ENCODE measurements at regions not wholly inside any gene's neighbourhood (a gene's known extent, or its start where the extent isn't known, plus 50 kb on each side); places are given as distances from the start of the nearest gene placed in this dataset.

DNA sequence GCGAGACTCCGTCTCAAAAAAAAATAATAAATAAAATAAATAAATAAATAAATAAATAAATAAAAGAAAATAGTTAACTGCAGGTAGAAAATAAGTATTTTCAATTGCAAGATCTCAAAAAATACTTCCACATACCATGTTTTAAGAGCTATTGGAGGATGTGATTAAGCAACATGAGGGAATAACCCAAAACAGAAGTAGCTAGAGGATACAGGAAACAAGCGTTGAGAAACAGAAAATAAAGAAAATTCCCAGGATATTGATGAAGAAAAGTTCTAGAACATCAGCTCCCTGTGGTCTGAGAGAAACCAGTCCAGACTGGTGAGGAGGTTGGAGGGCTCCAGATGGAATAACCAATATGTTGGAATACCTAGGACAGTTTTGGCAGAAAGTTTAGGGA is 57.3 kb upstream of the RND3 start:
- TF ChIP-seq REST (IDR thresholded peaks at IDR 0.05; ENCODE audit: low read depth), result no peak
- no peak for TF ChIP-seq CREB1 (IDR thresholded peaks at IDR 0.05; ENCODE audit: low read depth)
- no peak for TF ChIP-seq ZBTB7A (IDR thresholded peaks at IDR 0.05; ENCODE audit: low read depth)
- TF ChIP-seq FOXM1 (IDR thresholded peaks at IDR 0.05; ENCODE audit: borderline replicate concordance, low read depth), result no peak

- no peak for TF ChIP-seq REST (IDR thresholded peaks at IDR 0.05; ENCODE audit: low read depth)
- no peak for TF ChIP-seq NFIC (IDR thresholded peaks at IDR 0.05)
- no peak for TF ChIP-seq USF1 (IDR thresholded peaks at IDR 0.05)
- no peak for TF ChIP-seq EP300 (IDR thresholded peaks at IDR 0.05; ENCODE audit: borderline replicate concordance)
- no peak for TF ChIP-seq FOXM1 (IDR thresholded peaks at IDR 0.05; ENCODE audit: borderline replicate concordance, low read depth)
Observed at GRCh38 chr2:150542692-150543091, 55.2 kb upstream of the RND3 start.

GRCh38 chr2:150542172-150542571 is 54.7 kb upstream of the RND3 start:
- TF ChIP-seq RAD21 (IDR thresholded peaks at IDR 0.05; ENCODE audit: low read depth) (no peak), USF1 (IDR thresholded peaks at IDR 0.05) (no peak), CREB1 (IDR thresholded peaks at IDR 0.05; ENCODE audit: low read depth) (no peak), MAX (IDR thresholded peaks at IDR 0.05) (no peak), NFIC (IDR thresholded peaks at IDR 0.05) (no peak), ZBTB7A (IDR thresholded peaks at IDR 0.05; ENCODE audit: low read depth) (no peak), CEBPB (IDR thresholded peaks at IDR 0.05) (no peak), EP300 (IDR thresholded peaks at IDR 0.05; ENCODE audit: borderline replicate concordance) (no peak), YY1 (IDR thresholded peaks at IDR 0.05; ENCODE audit: low read depth) (no peak), TEAD4 (IDR thresholded peaks at IDR 0.05) (no peak), TCF12 (IDR thresholded peaks at IDR 0.05; ENCODE audit: low read depth) (no peak)

DNA sequence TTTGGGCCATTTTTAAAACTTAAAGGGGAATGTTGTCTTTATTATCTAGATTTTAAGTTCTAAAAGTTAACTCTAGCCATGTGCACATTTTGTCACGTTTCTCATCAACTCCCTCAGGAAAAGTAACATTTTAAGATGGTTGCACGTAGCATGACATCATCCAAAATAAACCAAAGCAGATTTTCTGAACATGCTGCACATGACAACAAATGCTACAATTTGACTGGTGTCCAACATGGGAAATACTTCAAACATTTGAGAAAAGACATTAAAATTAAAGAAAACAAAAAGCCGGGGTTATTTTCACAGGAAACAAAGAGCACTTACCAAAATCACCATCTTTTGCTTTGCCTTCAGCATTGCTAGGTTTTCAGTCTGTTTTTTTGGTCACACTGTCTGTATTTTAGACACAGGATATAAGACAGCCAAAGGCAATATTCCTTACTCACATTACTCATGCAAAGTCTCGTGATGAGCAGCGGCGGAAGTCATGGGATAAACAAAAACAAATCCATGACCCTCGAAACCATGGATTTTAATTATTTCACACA is 51.3 kb upstream of the RND3 start:
- TF ChIP-seq CEBPB (IDR thresholded peaks at IDR 0.05) (no peak), TEAD4 (IDR thresholded peaks at IDR 0.05) (no peak), YY1 (IDR thresholded peaks at IDR 0.05; ENCODE audit: low read depth) (no peak), CREB1 (IDR thresholded peaks at IDR 0.05; ENCODE audit: low read depth) (no peak), MAX (IDR thresholded peaks at IDR 0.05) (no peak), RAD21 (IDR thresholded peaks at IDR 0.05; ENCODE audit: low read depth) (no peak), USF1 (IDR thresholded peaks at IDR 0.05) (no peak)
